ENCODE measurements at regions not wholly inside any gene's neighbourhood (a gene's known extent, or its start where the extent isn't known, plus 50 kb on each side); places are given as distances from the start of the nearest gene placed in this dataset.

DNA sequence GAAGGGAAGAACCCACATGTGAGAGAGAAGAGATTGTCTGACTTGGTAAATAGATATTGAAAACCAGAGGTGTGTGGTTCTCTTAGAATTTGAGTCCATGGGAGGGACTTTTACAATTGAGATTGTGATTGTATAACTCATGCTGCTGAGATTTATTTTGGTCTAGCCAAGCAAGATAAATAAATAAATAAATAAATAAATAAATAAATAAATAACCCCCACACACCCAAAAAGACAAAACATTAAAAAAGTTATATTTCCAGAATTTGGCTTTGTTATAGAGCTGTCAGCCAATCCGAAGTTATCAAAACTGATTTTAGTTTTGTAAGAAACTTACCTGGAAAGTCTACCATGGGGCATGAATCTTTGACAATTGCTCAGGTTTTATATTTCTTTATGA lies 416.6 kb downstream of the ZSWIM6 start:
- H3K4me1 Mint-ChIP-seq (ENCODE audit: low read depth), result no peaks in the 10 kb centered on the region
- H3K27ac Mint-ChIP-seq, result no peak overlapping the region
- H3K4me3 Mint-ChIP-seq, result no peak overlapping the region
- no peaks in the 10 kb centered on the region for H3K9me3 Mint-ChIP-seq (ENCODE audit: low read depth)
- H3K27me3 Mint-ChIP-seq, result peaks cover 2% of the 10 kb centered on the region
- H3K36me3 Mint-ChIP-seq, result no peaks in the 10 kb centered on the region

DNA sequence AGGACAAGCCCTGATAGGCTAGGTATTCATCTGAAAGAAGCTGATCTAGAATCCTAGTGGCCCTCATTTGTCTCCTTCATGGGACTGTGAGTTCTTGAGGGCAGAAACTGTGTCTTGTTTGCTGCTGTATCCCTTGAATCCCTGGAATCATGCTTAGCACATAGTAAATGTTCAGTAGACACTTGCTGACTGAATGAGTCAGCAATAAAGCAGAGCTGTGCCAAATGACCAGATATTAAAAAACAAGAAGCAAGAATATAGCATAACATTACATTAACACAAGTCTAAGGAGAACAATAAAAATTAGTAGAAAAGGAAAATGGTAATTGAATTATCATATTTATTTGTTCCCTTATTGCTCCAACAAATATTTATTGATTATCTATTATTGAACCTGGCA lies 420.5 kb downstream of the ZSWIM6 start:
- H3K4me3 Mint-ChIP-seq, result no peak overlapping the region
- no peak overlapping the region for H3K27ac Mint-ChIP-seq
- H3K9me3 Mint-ChIP-seq (ENCODE audit: low read depth), result no peaks in the 10 kb centered on the region
- no peaks in the 10 kb centered on the region for H3K4me1 Mint-ChIP-seq (ENCODE audit: low read depth)
- H3K36me3 Mint-ChIP-seq, result no peaks in the 10 kb centered on the region
- H3K27me3 Mint-ChIP-seq, result peaks cover 4% of the 10 kb centered on the region

DNA sequence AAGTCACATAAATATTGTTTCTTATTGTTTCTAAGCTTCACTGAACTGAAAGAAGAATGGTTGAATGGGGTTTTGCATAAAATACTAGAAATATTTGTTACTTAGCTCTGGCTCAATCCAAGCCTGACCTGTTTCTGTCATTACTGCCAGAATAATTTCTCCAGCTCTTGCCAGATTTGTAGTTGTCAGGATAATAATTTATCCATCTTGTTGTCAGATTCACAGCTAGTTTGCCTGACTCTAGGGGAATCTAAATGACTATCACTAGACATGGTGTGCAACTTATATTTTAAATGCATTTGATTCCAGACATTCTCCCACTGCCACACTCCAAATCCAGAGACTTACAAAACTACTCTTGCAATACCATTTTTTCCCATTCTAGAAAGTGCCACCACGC lies 422.7 kb downstream of the ZSWIM6 start:
- no peak overlapping the region for H3K27ac Mint-ChIP-seq
- no peaks in the 10 kb centered on the region for H3K4me1 Mint-ChIP-seq (ENCODE audit: low read depth)
- no peaks in the 10 kb centered on the region for H3K36me3 Mint-ChIP-seq
- H3K4me3 Mint-ChIP-seq, result no peak overlapping the region
- no peaks in the 10 kb centered on the region for H3K9me3 Mint-ChIP-seq (ENCODE audit: low read depth)
- H3K27me3 Mint-ChIP-seq, result peaks cover 5% of the 10 kb centered on the region

DNA sequence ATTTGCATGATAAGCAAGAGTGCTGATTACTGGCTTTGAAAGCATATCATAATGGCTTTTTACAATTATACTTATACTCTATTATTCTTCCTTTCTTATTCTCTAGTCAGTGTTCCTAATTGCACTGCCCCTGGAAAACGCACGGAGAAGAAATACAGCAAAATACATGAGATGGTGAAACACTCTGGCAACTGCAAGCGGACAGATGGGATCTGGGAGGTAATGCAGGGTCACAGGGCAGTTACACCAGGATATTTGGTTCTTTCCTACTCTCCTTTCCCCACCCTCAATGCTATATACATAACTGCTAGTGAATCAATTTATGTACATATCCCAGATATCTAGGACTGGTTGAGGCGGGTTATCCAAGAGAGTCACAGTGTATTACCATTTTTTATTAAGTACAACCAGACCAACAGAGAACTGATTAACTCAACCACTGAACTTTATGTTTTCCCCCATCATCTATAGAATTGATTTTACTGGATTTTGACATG lies 423.7 kb downstream of the ZSWIM6 start:
- Mint-ChIP-seq H3K9me3 (ENCODE audit: low read depth) (no peaks in the 10 kb centered on the region), H3K4me1 (ENCODE audit: low read depth) (no peaks in the 10 kb centered on the region), H3K4me3 (no peak overlapping the region), H3K27ac (no peak overlapping the region), H3K27me3 (peaks cover 5% of the 10 kb centered on the region), H3K36me3 (no peaks in the 10 kb centered on the region)

DNA sequence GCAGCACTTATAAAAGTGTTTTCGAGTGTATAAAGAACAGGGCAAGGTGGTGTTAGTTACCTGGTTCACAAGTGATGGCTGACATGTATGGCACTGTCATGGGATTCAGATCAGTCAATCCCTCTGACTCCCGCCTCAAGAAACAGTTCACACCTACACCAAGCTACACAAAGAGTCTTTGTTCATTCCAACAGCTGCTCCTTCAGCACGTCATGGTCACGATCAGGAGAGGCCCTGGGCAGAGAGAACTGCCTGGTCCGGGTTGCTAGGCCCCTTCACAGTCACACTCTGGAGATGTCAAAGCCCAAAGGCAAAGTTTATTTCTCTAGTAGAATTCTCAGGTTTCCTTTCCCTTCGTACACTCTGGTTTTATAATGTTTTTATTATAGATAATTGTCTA lies 426.7 kb downstream of the ZSWIM6 start:
- no peaks in the 10 kb centered on the region for H3K4me1 Mint-ChIP-seq (ENCODE audit: low read depth)
- H3K36me3 Mint-ChIP-seq, result no peaks in the 10 kb centered on the region
- H3K27me3 Mint-ChIP-seq, result peaks cover 6% of the 10 kb centered on the region
- H3K27ac Mint-ChIP-seq, result no peak overlapping the region
- H3K9me3 Mint-ChIP-seq (ENCODE audit: low read depth), result no peaks in the 10 kb centered on the region
- H3K4me3 Mint-ChIP-seq, result no peak overlapping the region

DNA sequence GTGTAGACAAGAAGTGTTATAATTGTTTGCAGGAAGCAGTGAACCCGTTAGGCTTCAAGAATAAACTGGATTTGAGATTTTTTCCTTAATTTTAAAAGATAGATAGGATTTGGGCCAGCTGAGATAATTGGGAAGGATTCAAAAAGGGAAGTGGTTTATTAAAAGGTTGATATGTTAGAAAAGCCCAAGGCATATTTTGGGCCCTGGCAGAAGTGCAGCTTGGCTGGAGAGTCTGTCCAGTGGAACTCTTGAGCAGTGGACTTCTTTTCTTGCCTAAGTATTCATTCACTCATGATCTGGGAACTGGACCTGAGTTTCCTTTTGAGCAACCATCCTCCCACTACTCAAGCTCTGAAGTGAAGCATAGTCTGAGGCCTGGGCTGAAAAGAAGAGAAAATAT lies 433.4 kb downstream of the ZSWIM6 start:
- H3K27ac Mint-ChIP-seq, result no peak overlapping the region

DNA sequence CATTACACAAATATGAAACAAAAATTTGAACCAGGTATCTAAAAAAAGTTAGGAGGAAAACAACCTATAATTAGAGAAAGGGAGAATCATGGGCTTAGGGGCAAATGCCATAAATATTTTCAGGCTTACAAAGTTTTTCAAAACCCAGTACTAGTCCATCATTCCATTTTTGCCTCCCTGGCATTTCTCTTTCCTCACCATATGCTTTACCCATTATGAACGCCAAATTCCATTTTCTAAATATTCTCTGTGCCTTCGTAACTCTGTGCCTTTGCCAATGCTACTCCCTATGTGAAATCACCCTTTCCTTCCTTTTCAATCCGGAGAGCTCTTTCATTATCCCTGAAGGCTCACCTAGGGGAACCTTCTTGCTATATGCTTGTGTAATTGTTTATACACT lies 434.1 kb downstream of the ZSWIM6 start:
- no peaks in the 10 kb centered on the region for H3K36me3 Mint-ChIP-seq
- no peak overlapping the region for H3K4me3 Mint-ChIP-seq
- H3K9me3 Mint-ChIP-seq (ENCODE audit: low read depth), result no peaks in the 10 kb centered on the region
- no peak overlapping the region for H3K27ac Mint-ChIP-seq
- H3K27me3 Mint-ChIP-seq, result peaks cover 9% of the 10 kb centered on the region
- no peaks in the 10 kb centered on the region for H3K4me1 Mint-ChIP-seq (ENCODE audit: low read depth)

More for the DNA sequence above, 433.4 kb downstream of the ZSWIM6 start:
- no peaks in the 10 kb centered on the region for H3K36me3 Mint-ChIP-seq
- no peak overlapping the region for H3K4me3 Mint-ChIP-seq
- H3K9me3 Mint-ChIP-seq (ENCODE audit: low read depth), result no peaks in the 10 kb centered on the region
- H3K4me1 Mint-ChIP-seq (ENCODE audit: low read depth), result no peaks in the 10 kb centered on the region
- peaks cover 9% of the 10 kb centered on the region for H3K27me3 Mint-ChIP-seq

DNA sequence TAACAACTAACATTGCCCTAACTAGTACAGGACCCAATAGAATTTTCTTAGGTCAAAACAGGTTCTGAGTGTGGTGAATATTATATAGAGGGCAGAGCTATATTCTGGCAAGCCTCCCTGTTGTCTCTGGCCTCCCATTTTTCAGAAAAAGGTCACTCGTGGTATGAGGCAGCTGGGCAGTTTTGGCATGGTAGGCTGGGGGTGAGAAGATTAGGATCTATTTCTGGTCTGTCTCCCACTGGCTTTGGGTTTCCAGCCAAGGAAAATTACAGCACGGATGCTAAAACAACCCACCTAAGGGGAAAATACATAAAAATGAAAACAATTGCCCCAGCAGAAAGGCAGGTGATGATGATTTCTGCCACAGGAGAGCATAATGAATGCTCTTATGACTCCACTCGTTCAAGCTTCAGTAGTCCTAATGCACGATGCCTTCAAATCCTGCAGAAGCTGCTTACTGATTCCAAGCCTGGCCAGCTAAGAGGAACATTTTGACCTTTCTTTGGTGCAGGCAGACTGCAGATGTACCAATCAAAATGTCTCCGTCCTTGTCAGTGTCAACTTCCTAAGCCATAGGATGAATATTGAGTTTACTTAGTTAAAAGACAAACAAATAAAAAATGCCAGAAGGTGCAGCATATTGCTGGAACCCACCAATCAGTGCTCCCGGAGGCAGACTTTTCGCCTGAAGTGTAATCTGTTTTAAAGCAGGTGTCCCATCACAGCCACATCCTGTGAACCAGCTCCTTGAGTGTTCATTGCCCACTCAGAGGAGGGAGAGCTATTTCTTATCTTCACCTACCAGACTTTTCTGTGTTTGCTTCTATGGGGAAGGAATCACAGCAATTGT lies 435.4 kb downstream of the ZSWIM6 start:
- peaks cover 8% of the 10 kb centered on the region for H3K27me3 Mint-ChIP-seq
- no peaks in the 10 kb centered on the region for H3K36me3 Mint-ChIP-seq
- no peaks in the 10 kb centered on the region for H3K4me1 Mint-ChIP-seq (ENCODE audit: low read depth)
- no peak overlapping the region for H3K27ac Mint-ChIP-seq
- no peak overlapping the region for H3K4me3 Mint-ChIP-seq
- H3K9me3 Mint-ChIP-seq (ENCODE audit: low read depth), result no peaks in the 10 kb centered on the region

DNA sequence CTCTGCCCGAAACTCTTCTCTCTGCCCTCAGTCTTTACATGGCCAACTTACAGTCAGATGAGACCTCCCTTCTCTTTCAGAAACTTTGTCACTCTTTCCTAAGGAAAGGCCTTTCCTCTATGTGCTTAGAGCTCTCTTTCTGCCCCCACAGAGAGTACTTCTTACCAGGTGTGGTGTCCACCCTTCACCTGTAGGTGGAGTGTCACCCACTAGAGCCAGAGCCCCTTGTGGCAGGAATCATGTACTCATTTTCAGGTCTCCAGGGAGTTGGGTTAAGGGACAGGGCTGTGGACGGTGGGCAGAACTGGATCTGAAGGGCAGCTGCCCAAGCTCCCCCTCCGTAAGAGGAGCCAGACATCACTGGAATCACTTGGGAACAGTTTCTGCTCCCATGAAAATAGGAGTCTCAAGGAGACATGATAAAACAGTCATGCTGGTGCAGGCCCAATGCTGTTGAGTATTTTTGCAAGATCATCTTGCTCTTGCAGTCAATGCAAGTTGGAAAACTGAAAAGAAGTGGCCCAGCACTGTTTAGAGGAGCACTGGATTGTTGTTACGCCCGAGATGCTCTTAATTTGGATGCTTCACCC lies 436.7 kb downstream of the ZSWIM6 start:
- Mint-ChIP-seq H3K27ac (no peak overlapping the region), H3K4me3 (no peak overlapping the region), H3K9me3 (ENCODE audit: low read depth) (no peaks in the 10 kb centered on the region), H3K4me1 (ENCODE audit: low read depth) (no peaks in the 10 kb centered on the region), H3K36me3 (no peaks in the 10 kb centered on the region), H3K27me3 (peaks cover 10% of the 10 kb centered on the region)

DNA sequence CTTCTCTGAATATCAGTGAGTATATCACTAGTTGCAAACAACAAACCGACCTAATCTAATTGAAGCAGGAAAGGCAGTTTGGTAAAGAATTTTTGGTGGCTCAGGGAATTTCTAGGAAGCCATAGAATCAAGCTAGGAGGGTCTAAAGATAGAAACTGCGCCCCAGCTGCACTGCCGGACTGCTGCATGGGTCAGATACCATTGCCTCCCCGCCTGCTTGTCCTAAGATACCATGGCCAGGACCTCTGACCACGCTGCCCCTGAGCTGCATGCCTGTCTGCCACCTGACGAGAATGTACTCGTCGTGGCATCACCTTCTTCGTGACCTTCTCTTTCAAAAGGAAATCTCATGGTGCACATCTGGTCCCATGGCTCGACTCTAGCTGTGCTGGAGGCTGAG lies 439.0 kb downstream of the ZSWIM6 start:
- H3K4me3 Mint-ChIP-seq, result no peak overlapping the region
- no peaks in the 10 kb centered on the region for H3K36me3 Mint-ChIP-seq
- peaks cover 12% of the 10 kb centered on the region for H3K27me3 Mint-ChIP-seq

DNA sequence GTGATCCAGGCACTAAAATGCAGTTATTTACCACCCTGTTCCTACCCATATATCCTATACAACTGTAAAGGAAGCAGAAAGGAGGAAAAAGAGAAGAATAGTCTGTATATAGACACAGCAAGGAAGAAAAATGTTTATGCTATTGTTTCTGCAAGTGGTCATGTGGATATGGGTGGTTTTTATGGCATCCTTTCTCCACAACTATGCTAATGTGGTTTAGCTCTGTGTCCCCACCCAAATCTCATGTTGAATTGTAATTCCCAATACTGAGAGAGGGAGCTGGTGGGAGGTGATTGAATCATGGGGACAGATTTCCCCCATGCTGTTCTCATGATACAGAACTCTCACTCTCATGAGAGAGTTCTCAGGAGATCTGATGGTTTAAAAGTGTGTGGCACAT lies 439.8 kb downstream of the ZSWIM6 start:
- Mint-ChIP-seq H3K9me3 (ENCODE audit: low read depth) (no peaks in the 10 kb centered on the region), H3K36me3 (no peaks in the 10 kb centered on the region), H3K27me3 (peaks cover 12% of the 10 kb centered on the region), H3K27ac (no peak overlapping the region), H3K4me1 (ENCODE audit: low read depth) (no peaks in the 10 kb centered on the region), H3K4me3 (no peak overlapping the region)

More for the DNA sequence above, 439.0 kb downstream of the ZSWIM6 start:
- H3K4me1 Mint-ChIP-seq (ENCODE audit: low read depth), result no peaks in the 10 kb centered on the region
- no peak overlapping the region for H3K27ac Mint-ChIP-seq
- H3K9me3 Mint-ChIP-seq (ENCODE audit: low read depth), result no peaks in the 10 kb centered on the region

DNA sequence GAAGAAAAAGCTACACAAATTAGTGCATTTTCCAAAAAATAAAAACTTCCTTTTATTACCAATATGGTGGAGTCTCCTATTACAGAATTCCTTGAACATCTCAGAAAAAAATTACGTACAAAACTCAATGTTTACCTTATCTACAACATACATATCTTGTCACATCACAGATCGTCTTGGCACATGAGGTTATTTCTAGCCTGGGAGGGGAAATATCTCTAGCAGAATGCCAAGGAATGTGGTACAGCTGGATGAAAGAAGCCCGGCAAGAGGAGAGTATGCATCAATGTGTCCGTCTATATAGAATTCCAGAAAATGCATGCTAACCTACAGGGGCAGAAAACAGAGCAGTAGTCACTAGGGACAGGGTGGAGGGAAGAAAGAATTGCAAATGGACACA lies 443.8 kb downstream of the ZSWIM6 start:
- Mint-ChIP-seq H3K4me1 (ENCODE audit: low read depth) (no peaks in the 10 kb centered on the region), H3K4me3 (no peak overlapping the region), H3K27ac (no peak overlapping the region), H3K36me3 (no peaks in the 10 kb centered on the region), H3K9me3 (ENCODE audit: low read depth) (no peaks in the 10 kb centered on the region), H3K27me3 (peaks cover 9% of the 10 kb centered on the region)

DNA sequence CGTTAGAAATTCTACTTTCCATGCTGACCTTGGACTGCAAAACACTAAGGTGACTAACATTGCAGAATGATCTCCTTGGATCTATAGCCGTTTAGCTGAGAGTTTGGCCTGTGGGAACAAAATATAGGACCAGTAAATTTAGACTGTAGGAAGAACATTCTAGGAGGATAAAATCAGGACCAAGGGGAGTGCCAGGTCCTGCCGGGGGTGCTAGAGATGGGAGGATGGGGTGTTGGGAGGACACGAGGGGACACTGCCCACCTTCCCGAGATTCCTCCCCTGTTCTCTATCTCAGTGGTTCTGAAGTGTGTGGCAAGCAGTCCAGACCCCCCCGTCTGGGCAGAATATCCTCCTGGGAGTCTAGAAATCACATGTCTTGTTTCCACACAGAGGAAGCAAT lies 445.2 kb downstream of the ZSWIM6 start:
- H3K4me3 Mint-ChIP-seq, result no peak overlapping the region
- H3K36me3 Mint-ChIP-seq, result no peaks in the 10 kb centered on the region
- no peak overlapping the region for H3K27ac Mint-ChIP-seq
- H3K9me3 Mint-ChIP-seq (ENCODE audit: low read depth), result no peaks in the 10 kb centered on the region
- H3K27me3 Mint-ChIP-seq, result peaks cover 12% of the 10 kb centered on the region
- H3K4me1 Mint-ChIP-seq (ENCODE audit: low read depth), result no peaks in the 10 kb centered on the region

DNA sequence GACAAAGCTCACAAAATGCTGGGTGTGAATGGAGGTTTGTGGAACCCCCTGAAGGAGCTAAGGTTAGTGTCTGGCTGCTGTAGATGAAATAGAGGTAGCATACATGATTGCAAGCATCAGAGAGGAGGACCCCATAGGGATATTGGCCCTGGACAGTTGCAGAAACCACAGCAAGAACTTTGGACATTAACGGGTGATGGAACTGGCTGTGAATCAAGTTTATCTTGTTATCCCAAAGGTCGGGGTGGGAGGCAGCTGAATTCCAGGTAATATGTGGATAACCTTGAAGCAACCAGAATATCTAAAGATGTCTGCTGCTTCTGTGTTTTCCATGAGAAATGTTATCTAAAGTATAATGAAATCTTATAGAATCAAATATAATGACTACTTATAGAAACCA lies 447.7 kb downstream of the ZSWIM6 start:
- peaks cover 11% of the 10 kb centered on the region for H3K27me3 Mint-ChIP-seq
- no peaks in the 10 kb centered on the region for H3K4me1 Mint-ChIP-seq (ENCODE audit: low read depth)
- H3K36me3 Mint-ChIP-seq, result no peaks in the 10 kb centered on the region
- no peak overlapping the region for H3K27ac Mint-ChIP-seq
- H3K9me3 Mint-ChIP-seq (ENCODE audit: low read depth), result no peaks in the 10 kb centered on the region
- no peak overlapping the region for H3K4me3 Mint-ChIP-seq

DNA sequence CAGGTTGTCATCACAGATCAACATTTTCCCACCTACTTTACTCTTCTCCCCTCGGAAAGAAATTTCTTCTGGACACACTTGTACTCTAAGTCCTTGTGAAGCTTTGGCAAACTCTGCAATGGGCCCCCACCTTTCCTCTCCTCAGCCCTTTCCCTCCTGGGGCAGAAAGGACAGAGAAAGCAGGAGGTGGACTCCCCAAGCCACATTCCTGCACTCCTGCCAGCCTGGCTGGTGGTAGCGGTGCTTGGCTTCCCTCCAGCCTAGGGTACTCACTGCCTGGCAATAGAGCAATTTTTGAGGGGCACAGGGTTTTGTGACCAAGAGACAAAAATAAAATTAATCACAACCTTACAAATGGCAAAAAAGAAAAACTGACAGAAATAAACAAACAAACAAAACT lies 451.4 kb downstream of the ZSWIM6 start:
- peaks cover 3% of the 10 kb centered on the region for H3K9me3 Mint-ChIP-seq (ENCODE audit: low read depth)
- no peaks in the 10 kb centered on the region for H3K4me1 Mint-ChIP-seq (ENCODE audit: low read depth)
- H3K36me3 Mint-ChIP-seq, result no peaks in the 10 kb centered on the region
- H3K4me3 Mint-ChIP-seq, result no peak overlapping the region
- no peak overlapping the region for H3K27ac Mint-ChIP-seq
- H3K27me3 Mint-ChIP-seq, result peaks cover 10% of the 10 kb centered on the region

DNA sequence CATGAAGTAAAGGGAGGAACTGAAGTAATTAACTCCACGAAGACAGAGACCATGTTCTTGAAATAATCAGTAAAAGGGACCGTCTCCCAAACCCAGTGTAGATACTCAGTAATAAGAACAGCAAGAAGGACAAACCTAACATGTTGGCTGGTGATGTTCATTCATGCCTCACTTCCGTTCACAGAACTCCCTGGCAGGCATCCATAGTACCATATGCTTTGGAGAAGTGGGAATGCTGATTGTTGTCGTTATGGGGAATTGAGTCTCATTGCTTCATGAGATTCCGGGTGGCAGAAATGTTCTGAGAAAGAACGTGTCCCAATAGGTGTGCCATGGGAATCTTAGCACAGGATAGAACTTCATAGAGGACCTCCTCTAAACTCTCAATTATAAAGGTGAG lies 452.3 kb downstream of the ZSWIM6 start:
- H3K9me3 Mint-ChIP-seq (ENCODE audit: low read depth), result peaks cover 3% of the 10 kb centered on the region
- H3K36me3 Mint-ChIP-seq, result no peaks in the 10 kb centered on the region

More for the DNA sequence above, 452.3 kb downstream of the ZSWIM6 start:
- H3K4me3 Mint-ChIP-seq, result no peak overlapping the region
- H3K27me3 Mint-ChIP-seq, result peaks cover 10% of the 10 kb centered on the region
- no peak overlapping the region for H3K27ac Mint-ChIP-seq
- H3K4me1 Mint-ChIP-seq (ENCODE audit: low read depth), result no peaks in the 10 kb centered on the region
